ENCODE measurements at regions not wholly inside any gene's neighbourhood (a gene's known extent, or its start where the extent isn't known, plus 50 kb on each side); places are given as distances from the start of the nearest gene placed in this dataset.

GRCh38 chr9:22382331-22382730 is 64.3 kb upstream of the DMRTA1 start:
- H3K9me3 ChIP-seq (ENCODE audit: control insufficient read depth, low read depth, low read length), result no peaks in the 10 kb centered on the region
- H2BK120ac ChIP-seq (ENCODE audit: low read depth, low read length, poor library complexity, severe bottlenecking), result no peak overlapping the region
- Mint-ChIP-seq H3K27ac (no peak overlapping the region), H3K27me3 (ENCODE audit: low read depth) (no peaks in the 10 kb centered on the region), H3K36me3 (ENCODE audit: insufficient read depth in 1 of 3, low read depth in 3 of 3) (no peaks in the 10 kb centered on the region), H3K4me1 (peaks cover 0 to 6% of the 10 kb centered on the region in 2 experiments; a peak in 1 of 4 replicates), H3K4me3 (no peak overlapping the region), H3K9me3 (no peaks in the 10 kb centered on the region; a peak in 1 of 5 replicates)
- H3K4me1 ChIP-seq (ENCODE audit: insufficient read depth, low read length), result no peaks in the 10 kb centered on the region
- no peak overlapping the region for H3K18ac ChIP-seq (ENCODE audit: insufficient read length, low read depth, low read length)
- WGBS (ENCODE audit: extremely low coverage, insufficient read length, low lambda C conversion rate), result no CpG with 5 or more reads among the region's 2 CpGs
- H3K27me3 ChIP-seq (ENCODE audit: insufficient read depth, low read length), result no peaks in the 10 kb centered on the region
- no peak for DNase-seq
- H2AK5ac ChIP-seq (ENCODE audit: insufficient read length, low read length), result no peak overlapping the region
- no peak overlapping the region for H3K23ac ChIP-seq (ENCODE audit: insufficient read length, low read depth, low read length)
- no peak overlapping the region for H4K91ac ChIP-seq (ENCODE audit: insufficient read length, low read depth, low read length)
- no peaks in the 10 kb centered on the region for H3K23me2 ChIP-seq (ENCODE audit: insufficient read length, low read depth, low read length, poor library complexity, severe bottlenecking)
- no peak overlapping the region for H4K8ac ChIP-seq (replicated peaks; ENCODE audit: insufficient read length, low read depth, low read length)
- H3K4me2 ChIP-seq (ENCODE audit: insufficient read depth, insufficient read length, low read length), result no peak overlapping the region
- no peak overlapping the region for H2BK20ac ChIP-seq (ENCODE audit: low read depth, low read length, poor library complexity, severe bottlenecking)
- no peaks in the 10 kb centered on the region for H4K20me1 ChIP-seq (ENCODE audit: control insufficient read depth, insufficient read depth, insufficient read length)
- H2BK15ac ChIP-seq (ENCODE audit: low read depth, low read length), result no peak overlapping the region
- H3K4ac ChIP-seq (ENCODE audit: low read depth, low read length), result no peak overlapping the region
- no peak overlapping the region for H4K5ac ChIP-seq (ENCODE audit: insufficient read length, low read depth, low read length)
- H3K27ac ChIP-seq (ENCODE audit: insufficient read length, low read depth, low read length), result no peak overlapping the region
- no peaks in the 10 kb centered on the region for H3K79me1 ChIP-seq (ENCODE audit: insufficient read depth, low read depth, low read length, poor library complexity, severe bottlenecking)
- TF ChIP-seq, protein P1, sequence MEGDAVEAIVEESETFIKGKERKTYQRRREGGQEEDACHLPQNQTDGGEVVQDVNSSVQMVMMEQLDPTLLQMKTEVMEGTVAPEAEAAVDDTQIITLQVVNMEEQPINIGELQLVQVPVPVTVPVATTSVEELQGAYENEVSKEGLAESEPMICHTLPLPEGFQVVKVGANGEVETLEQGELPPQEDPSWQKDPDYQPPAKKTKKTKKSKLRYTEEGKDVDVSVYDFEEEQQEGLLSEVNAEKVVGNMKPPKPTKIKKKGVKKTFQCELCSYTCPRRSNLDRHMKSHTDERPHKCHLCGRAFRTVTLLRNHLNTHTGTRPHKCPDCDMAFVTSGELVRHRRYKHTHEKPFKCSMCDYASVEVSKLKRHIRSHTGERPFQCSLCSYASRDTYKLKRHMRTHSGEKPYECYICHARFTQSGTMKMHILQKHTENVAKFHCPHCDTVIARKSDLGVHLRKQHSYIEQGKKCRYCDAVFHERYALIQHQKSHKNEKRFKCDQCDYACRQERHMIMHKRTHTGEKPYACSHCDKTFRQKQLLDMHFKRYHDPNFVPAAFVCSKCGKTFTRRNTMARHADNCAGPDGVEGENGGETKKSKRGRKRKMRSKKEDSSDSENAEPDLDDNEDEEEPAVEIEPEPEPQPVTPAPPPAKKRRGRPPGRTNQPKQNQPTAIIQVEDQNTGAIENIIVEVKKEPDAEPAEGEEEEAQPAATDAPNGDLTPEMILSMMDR (conservative IDR thresholded peaks at IDR 0.05), result no peak
- H2AFZ ChIP-seq (ENCODE audit: low read length), result no peak overlapping the region
- H3K14ac ChIP-seq (ENCODE audit: insufficient read depth, low read length), result no peak overlapping the region
- H3T11ph ChIP-seq (ENCODE audit: low read length), result no peak overlapping the region
- no peak overlapping the region for H3K9ac ChIP-seq (ENCODE audit: extremely low read depth, insufficient read length, low read length)
- no peak overlapping the region for H2BK5ac ChIP-seq (ENCODE audit: insufficient read length, low read length)
- no peak overlapping the region for H3K56ac ChIP-seq (ENCODE audit: insufficient read length, low read depth, low read length)
- no peak overlapping the region for H2BK12ac ChIP-seq (ENCODE audit: insufficient read length, low read depth, low read length)
- H3K79me2 ChIP-seq (ENCODE audit: insufficient read depth, low read length), result no peaks in the 10 kb centered on the region

Data from H9 (cell line).